ENCODE measurements at regions not wholly inside any gene's neighbourhood (a gene's known extent, or its start where the extent isn't known, plus 50 kb on each side); places are given as distances from the start of the nearest gene placed in this dataset.
"Not testable (repeated sequence)": the region's sequence is repeated elsewhere in the genome, so short reads cannot be mapped to it uniquely, and the experiment has no call there.

- Mint-ChIP-seq H3K4me1 (no peaks in the 10 kb centered on the region), H3K27me3 (ENCODE audit: low read depth, poor library complexity) (no peaks in the 10 kb centered on the region), H3K9me3 (no peaks in the 10 kb centered on the region), H3K27ac (no peak overlapping the region), H3K36me3 (ENCODE audit: low read depth) (no peaks in the 10 kb centered on the region), H3K4me3 (no peak overlapping the region)
- no peak for DNase-seq
- TF ChIP-seq, protein P1, sequence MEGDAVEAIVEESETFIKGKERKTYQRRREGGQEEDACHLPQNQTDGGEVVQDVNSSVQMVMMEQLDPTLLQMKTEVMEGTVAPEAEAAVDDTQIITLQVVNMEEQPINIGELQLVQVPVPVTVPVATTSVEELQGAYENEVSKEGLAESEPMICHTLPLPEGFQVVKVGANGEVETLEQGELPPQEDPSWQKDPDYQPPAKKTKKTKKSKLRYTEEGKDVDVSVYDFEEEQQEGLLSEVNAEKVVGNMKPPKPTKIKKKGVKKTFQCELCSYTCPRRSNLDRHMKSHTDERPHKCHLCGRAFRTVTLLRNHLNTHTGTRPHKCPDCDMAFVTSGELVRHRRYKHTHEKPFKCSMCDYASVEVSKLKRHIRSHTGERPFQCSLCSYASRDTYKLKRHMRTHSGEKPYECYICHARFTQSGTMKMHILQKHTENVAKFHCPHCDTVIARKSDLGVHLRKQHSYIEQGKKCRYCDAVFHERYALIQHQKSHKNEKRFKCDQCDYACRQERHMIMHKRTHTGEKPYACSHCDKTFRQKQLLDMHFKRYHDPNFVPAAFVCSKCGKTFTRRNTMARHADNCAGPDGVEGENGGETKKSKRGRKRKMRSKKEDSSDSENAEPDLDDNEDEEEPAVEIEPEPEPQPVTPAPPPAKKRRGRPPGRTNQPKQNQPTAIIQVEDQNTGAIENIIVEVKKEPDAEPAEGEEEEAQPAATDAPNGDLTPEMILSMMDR (IDR thresholded peaks at IDR 0.05): no peak
Observed at GRCh38 chr11:91066456-91067047, 843.7 kb upstream of the CHORDC1 start.

DNA sequence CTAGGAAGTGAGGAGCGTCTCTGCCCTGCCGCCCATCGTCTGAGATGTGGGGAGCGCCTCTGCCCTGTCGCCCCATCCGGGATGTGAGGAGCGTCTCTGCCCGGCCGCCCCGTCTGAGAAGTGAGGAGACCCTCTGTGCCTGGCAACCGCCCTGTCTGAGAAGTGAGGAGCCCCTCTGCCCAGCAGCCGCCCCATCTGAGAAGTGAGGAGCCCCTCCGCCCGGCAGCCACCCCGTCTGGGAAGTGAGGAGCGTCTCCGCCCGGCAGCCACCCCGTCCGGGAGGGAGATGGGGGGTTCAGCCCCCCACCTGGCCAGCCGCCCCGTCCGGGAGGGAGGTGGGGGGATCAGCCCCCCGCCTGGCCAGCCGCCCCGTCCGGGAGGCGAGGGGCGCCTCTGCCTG, 840.5 kb upstream of the CHORDC1 start:
- H3K36me3 Mint-ChIP-seq (ENCODE audit: low read depth); H3K27me3 Mint-ChIP-seq (ENCODE audit: low read depth, poor library complexity); H3K27ac Mint-ChIP-seq; H3K4me3 Mint-ChIP-seq; H3K4me1 Mint-ChIP-seq; H3K9me3 Mint-ChIP-seq; DNase-seq: not testable (repeated sequence)

GRCh38 chr11:91047882-91048281, 825.0 kb upstream of the CHORDC1 start:
- H3K4me1 Mint-ChIP-seq: no peaks in the 10 kb centered on the region
- no peaks in the 10 kb centered on the region for H3K36me3 Mint-ChIP-seq (ENCODE audit: low read depth)
- peaks cover 3% of the 10 kb centered on the region for H3K27me3 Mint-ChIP-seq (ENCODE audit: low read depth, poor library complexity)
- H3K9me3 Mint-ChIP-seq: no peaks in the 10 kb centered on the region
- TF ChIP-seq, protein P1 (IDR thresholded peaks at IDR 0.05): no peak
- no peak overlapping the region for H3K27ac Mint-ChIP-seq
- no peak for DNase-seq
- no peak overlapping the region for H3K4me3 Mint-ChIP-seq

DNA sequence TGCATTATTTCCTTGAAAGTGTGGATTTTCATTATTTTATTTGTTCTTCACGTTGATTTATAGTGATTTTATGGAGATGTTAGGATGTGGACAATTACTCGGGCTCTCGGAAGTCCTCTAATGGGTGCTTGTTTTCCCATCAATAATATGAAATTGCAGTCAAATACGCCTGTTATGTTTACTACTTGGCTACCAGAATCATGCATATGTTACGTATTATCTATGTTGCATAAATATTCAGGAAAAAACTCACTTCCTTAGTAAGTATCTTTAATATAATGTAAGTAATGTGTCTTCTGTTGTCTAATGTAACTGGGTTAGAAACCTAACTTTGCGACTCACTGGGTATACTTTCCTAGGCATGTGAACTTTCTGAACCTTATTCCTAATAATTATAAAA, 823.4 kb upstream of the CHORDC1 start:
- no peak for DNase-seq
- Mint-ChIP-seq H3K36me3 (ENCODE audit: low read depth) (no peaks in the 10 kb centered on the region), H3K27me3 (ENCODE audit: low read depth, poor library complexity) (peaks cover 3% of the 10 kb centered on the region), H3K4me3 (no peak overlapping the region), H3K27ac (no peak overlapping the region), H3K9me3 (no peaks in the 10 kb centered on the region), H3K4me1 (no peaks in the 10 kb centered on the region)
- TF ChIP-seq, protein P1 (IDR thresholded peaks at IDR 0.05): no peak

GRCh38 chr11:91041626-91042025, 818.8 kb upstream of the CHORDC1 start:
- Mint-ChIP-seq H3K9me3 (no peaks in the 10 kb centered on the region), H3K36me3 (ENCODE audit: low read depth) (no peaks in the 10 kb centered on the region), H3K27me3 (ENCODE audit: low read depth, poor library complexity) (peaks cover 3% of the 10 kb centered on the region), H3K4me3 (no peak overlapping the region), H3K4me1 (no peaks in the 10 kb centered on the region), H3K27ac (no peak overlapping the region)
- TF ChIP-seq, protein P1 (IDR thresholded peaks at IDR 0.05): no peak
- DNase-seq: no peak

DNA sequence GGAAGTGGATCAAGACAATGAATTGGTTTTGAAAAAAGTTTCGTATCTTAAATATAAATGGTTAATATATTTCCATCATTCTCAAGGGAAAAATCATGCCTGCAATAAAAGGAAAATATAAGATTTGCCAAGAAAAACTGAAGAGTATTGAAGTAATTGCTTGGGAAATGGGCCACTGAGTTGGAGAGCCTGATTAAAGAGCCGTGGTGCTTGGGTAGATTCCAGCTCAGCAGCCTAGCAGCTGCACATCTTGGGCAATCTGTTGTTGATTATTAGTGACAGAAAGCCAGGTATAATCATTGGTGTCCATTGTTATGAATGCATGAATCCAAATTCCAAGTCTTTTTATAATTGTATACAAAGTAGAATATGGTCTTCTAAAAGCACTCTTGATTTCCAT, 800.9 kb upstream of the CHORDC1 start:
- Mint-ChIP-seq H3K4me1 (no peaks in the 10 kb centered on the region), H3K27ac (no peak overlapping the region), H3K36me3 (ENCODE audit: low read depth) (no peaks in the 10 kb centered on the region), H3K27me3 (ENCODE audit: low read depth, poor library complexity) (no peaks in the 10 kb centered on the region), H3K4me3 (no peak overlapping the region), H3K9me3 (no peaks in the 10 kb centered on the region)
- TF ChIP-seq, protein P1 (IDR thresholded peaks at IDR 0.05): no peak
- no peak for DNase-seq

Measured in nephron progenitor cell (in vitro differentiated cells).